Activated CD4-positive, CD25-positive, alpha-beta regulatory T cell treated with anti-CD3 and anti-CD28 coated beads, Interleukin-2, amount 50 U/mL, for 72 hours (primary cell): ENCODE measurements at regions not wholly inside any gene's neighbourhood (a gene's known extent, or its start where the extent isn't known, plus 50 kb on each side); places are given as distances from the start of the nearest gene placed in this dataset.

Source experiments
- DNase-seq: peaks from one replicate; pipeline ENCODE4 v3.0.0; 2021

DNA sequence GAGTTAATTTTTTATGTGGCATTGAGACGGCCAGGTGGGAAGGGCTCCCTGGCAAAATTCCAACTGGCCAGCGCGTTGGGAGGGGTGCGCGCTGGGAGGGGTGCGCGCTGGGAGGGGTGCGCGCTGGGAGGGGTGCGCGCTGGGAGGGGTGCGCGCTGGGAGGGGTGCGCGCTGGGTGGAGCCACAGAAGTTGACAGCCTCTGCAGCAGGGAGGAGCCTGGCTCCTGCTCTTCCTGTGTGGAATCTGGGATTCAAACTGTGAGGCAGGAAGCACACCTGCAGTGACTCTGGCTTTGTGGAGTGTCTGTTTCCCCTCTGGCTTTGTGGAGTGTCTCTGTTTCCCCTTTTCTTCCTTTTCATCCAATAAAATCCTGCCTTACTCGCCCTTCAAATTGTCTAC is 147.9 kb upstream of the CBLN2 start:
- no peak for DNase-seq

DNA sequence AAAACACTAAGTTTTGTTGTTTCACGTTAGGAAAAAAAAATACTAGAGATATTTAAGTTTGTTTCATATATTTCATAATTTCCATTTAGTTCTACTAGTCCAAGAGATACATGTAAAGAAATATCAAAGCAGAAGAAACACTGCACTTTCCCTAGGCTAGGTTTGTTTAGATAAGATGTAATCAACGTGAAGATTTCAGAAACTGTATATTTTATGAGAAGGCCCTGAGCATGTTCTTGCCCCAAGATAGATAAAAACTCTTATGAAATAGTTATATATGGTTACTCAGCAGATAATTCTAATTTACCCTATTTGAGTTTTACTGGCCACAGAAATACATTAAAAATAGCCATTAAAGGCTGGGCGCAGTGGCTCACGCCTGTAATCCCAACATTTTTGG is 143.6 kb upstream of the CBLN2 start:
- no peak for DNase-seq

DNA sequence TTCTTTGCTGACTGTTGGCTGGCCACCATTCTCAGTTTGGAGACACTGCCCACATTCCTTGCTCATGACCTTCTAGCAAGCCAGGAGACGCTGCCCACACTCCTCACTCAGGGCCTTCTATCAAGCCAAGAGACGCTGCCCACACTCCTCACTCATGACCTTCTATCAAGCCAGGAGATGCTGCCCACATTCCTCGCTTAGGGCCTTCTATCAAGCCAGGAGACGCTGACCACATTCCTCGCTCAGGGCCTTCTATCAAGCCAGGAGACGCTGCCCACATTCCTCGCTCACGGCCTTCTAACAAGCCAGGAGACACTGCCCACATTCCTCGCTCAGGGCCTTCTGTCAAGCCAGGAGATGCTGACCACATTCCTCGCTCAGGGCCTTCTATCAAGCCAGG is 131.3 kb upstream of the CBLN2 start:
- no peak for DNase-seq

DNA sequence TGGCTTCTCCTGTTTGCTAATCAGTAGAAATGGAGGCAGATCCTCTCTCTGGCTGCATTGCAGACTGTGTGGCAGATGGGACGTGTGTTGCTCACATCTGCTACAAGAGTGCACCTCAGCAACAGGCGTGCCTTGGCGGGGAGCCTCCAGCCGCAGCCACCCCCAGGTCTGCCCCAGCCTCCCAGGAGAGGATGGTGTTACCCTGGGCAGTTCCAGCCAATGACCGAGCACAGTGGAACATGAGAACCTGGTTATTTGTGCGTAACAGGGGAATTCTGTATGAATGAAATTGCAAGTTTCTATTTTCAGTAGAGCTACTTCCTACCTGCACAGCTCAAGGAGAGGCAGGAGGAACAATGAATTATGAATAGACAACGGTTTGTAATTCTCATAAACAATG is 130.6 kb upstream of the CBLN2 start:
- no peak for DNase-seq

DNA sequence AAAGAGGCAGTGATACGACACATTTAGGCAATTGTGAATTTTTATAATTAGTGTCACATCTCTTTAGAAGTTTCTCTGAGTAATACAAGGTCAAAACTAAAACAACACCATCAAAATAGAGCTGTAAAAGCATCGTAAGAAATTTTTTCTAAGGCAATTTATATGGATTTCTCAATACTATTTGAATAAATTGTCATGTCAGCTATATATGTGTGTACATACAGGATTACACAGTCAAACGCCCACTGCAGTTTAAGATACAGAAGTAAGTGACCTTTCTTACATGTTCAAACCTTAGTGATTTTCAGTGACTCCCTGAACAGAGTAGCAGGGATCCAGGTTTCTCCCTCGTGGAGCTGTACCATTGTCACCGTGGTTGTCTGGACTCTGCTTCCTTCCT is 129.1 kb upstream of the CBLN2 start:
- DNase-seq: no peak

DNA sequence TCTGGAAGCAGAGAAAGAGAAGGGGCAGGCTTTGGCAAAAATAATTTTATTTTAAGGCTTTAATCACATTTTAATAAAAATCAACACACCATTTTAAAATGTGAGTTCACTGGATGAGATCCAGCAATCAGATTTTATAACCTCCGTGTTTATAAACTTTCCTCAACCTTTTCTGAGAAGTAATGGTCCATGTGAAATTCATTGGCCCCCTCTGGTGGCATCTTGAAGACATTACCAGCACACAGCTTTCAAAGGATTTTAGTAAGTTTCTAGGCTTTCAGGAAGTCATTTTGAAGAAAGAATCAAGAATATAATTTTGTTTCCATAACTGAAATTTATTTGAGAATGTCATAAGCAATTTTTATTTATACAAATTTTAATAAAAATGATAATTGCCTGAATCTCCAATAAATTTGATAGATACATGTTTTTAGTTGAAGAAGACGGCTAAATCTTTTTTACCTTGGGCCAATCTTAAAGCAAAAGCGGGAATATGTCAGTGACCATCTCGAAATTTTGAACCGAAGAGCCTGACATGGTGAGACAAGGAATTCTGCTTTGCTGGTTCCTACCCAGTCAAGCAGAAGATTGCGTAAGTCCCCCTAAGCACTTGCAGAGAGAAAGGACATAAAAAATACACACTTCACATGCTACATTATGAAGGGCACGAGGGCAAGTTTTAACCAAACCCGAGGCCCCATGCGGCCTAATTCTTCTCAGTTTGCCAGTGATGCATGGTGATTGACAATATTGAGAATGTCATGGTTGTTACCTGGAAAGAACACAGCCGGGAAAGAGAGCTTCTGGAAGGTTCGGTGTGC is 128.4 kb upstream of the CBLN2 start:
- DNase-seq: no peak

DNA sequence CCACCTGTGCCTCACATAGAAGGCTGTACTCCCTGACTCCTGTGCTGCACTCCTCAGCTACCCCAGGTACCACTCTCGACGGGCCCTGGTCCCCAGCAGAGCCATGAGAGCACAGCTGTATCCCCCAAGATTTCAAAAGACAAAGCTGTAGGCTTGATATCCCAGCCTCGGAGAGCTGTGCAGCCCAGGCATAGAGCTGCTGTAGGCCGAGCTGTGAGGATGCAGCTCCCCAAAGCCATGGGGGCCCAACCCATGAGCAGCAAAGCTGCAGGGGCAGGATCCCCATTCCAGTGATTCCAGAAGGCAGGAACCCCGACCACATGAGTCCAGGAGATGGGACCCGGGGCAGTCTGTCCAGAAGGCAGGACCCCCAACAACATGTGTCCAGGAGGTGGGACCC is 123.8 kb upstream of the CBLN2 start:
- no peak for DNase-seq

DNA sequence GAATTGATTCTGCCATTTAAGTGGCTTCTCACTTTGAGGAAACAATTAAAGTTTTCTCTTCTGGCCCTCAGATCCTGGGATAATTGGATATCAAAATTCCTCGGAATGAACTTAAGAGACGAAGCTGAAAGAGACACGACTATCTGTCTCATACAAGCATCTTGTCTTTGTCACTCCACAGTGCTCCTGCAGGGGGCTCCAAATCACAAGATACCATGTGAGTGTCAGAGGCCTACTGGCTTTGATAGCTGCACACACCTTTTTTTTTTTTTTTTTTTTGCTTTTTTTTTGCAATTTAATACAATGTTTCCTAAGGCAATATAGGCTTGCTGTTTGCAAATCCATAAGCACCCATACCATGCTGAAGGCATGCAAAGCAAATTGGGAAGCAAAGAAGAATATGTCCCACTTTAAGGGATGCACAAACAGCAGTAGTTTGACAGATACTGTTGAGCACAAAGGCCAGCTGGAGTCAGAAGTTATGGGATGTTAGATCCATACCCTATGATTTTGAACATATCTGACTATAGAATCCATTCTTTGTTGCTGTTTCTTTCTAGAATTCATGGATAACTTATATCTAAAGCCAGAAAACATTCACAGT is 109.0 kb upstream of the CBLN2 start:
- DNase-seq: peak; percentile 31

DNA sequence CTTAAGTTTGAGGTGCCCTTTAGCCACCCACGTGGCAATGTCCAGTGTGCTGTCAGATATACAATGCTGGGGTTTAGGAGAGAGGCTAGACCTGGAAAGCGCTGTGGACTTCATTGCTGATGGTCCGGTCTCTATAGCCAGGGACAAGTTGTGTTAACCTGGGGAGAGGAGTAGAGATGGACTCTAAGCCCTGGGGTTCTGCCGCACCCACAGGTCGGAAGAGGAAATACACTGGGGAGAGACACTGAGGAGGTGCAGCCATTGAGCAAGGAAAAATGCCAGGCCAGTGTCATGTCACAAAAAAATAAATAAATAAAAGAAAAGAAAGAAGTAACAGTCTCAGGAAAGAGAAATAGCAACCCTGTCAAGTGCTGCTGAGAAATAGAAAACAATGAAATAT is 106.9 kb upstream of the CBLN2 start:
- no peak for DNase-seq

DNA sequence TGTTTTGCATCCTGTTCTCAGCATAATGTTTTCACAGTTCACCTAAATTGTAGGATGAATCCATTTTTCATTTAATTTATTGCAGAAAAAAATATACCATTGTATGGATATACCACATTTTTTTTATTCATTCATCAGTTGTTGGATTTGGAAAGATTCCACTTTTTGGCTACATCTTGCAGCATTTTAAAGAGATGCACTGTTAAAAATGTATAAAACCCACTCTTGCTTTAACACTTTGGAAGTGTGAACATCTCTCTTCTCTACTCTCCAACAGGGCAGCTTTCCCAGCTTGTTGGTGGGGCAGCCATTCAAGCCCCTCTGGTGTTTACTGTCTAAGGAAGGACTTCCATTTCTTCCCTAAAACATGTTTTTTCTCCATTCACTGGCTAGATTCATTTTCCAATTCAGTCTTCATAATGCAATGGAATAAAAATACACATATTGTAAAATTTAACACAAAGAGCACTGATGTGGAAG is 104.4 kb upstream of the CBLN2 start:
- DNase-seq: no peak

DNA sequence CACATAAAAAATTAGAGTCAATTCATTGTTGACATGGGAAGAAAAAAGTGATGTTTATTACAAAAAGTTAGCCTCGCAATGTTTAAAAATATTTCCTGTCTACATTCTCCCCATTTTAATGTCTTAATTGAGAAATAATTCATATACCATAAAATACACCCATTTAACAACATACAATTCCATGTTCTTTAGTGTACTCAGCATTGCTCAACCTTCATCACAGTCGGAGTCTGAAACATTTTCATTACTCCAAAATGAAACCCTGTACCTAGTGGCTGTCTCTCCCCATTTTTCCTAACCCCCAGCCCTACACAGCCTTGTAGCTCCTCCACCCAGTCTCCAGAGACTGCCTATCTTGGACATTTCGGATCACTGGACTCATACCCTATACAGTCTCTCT is 103.9 kb upstream of the CBLN2 start:
- no peak for DNase-seq

DNA sequence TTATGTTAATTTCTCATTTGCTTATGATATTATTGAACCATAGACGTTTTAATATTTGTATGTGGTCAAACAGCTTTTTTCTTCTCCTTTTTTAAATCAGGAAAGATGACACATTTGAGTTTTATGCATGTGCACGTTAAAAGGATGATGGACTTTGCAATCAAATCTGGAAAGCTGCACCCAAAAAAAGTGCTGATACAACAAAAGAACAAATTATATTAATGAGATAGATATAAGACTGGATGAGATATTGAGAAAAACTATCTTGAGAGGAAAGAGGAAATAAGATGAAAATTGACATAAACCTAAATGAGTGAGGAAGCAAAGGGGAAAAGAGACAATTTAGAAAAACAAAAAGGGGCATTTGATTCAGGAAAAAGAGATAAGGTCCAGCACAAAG is 96.4 kb upstream of the CBLN2 start:
- no peak for DNase-seq

DNA sequence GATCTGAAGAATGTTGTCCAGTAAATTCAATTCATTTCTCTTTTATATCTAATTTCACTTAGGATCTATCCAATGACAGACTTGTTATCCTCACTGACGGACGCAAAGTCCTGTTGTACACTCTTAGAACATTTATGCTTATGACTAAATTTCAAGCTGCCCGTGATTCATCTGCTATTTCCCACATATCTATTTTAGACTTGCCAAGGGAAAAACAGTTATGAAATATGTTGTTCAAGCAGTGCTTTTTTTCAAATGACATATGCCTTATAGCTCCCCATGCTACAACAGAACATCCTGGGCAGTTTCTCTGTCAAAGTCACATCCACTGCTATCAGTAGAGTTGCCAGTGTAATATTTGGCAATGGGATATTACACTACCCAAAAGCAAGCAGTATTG is 94.2 kb upstream of the CBLN2 start:
- DNase-seq: no peak

DNA sequence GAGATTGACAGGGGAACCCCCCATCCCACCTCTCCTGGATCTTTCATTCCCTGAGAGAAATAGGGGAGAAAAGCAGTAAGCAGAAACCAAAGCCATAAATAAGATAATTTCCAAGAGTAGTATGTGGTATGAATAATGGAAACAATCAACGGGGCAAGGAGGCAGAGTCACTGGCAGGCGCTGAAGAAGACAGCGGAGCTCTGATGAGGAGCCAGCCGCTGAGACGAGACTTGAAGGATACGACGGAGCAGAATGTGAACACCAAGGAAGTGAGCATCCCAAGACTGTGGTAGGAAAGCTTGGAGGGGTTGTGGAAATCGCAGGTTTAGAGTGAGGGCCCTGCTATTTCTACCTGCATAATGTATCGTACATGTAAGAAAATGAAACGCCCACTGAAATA is 93.6 kb upstream of the CBLN2 start:
- no peak for DNase-seq

DNA sequence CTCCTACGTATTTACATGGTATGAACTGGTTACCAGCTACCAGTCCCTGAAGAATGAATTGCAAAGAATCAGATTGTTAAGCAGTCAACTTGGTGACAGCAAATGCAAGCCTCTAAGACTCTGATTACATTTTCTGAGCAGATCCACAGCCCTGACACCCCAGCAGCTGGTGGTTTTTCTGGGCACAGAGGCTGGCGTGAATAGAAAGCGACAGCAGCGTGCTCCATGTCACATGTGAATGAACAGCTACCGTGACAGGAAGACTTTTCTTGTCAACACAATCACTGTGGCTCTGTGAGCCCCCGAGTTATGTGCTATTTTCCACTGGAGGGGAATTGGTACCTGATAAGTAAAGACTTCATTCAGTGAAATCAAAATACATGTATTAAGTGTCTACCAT is 93.2 kb upstream of the CBLN2 start:
- no peak for DNase-seq

DNA sequence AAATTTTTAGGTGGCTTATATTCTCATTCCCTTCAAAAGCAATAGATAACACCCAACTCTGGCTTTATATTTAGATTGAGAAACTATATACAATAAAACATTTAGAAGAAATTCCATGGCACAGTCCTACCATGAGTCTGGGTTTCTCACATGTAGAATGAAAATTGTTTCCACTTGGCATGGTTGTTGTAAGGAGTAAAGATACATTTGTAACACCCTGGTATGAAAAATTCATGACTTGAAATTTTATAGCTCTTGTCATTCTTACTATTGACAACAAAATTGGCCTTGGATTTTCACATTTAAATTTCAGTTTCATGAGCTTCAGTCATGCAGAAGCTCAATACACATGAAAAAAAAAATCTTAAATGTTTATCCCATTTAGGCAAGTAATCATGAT is 92.5 kb upstream of the CBLN2 start:
- no peak for DNase-seq

DNA sequence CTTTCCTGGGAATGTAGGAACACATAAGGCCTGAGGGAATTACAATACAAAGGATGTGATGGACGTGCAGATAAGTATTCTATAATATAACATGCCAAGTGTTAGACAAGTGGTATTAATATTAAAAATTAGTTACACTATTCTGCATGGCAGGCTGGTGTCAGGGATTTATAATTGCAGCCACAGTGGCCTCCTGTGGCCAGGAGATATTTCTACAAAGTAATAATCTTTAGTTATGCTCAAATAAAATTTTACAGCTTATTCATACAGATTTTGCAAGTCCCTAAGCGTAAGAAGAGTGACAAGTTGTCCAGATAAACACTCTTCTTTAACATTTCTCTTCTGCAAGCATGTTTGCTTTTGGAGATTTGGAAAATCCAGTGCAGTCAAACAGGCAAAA is 90.4 kb upstream of the CBLN2 start:
- DNase-seq: no peak

DNA sequence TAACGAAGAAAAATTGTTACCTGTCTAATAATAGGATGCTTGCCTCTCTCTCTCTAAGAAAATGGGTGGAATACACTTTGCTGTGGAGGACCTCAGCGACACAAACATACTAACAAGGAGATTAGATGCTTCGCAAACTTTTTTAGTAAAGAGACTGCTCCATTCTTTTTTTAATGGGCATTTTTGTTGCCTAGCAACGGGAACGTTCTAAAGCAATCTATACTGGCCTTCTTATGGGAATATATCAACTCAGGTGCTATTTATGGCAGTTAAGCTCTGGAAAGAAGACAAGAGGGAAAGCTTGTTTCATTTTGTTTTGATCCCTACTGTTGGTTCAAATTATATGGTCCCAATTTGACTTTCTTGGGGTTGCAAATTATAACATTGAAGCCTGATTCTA is 86.8 kb upstream of the CBLN2 start:
- no peak for DNase-seq

DNA sequence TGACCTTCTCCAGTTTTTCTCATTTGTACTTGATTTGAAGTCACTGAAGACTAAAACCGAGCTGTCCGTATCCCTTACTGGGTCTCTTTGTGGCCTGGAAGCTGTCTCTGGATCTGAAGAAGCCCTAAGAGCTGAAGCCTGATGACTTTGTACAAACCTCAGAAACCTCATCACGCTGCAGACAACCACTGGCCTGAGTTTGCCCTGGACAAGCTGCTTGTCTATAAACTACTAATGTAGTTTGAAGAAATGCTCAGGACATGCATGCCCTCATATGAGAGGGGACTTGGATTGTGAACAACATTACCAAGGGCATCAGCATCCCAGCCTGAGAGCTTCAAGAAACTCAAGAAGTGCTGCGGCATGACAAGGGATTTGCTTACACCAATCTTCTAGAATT is 79.3 kb upstream of the CBLN2 start:
- DNase-seq: no peak

DNA sequence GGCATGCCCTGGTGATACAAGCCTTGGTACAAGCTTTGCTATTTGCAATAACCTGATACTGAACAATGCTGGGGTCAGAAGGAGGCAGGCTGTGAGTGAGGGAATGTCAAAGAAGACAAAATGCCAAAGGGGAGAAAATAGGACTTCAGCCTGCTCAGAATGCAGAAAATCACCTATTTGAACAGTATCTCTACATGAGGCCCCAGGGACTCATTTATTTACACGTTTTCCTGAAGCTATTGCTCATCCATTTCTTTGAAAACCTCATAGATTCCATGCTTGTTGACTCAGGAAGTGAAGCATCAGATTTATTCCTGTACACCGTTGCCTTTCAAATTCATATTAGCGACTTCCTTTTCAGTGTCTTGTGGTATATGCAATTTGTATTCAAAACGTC is 69.4 kb upstream of the CBLN2 start:
- DNase-seq: no peak

DNA sequence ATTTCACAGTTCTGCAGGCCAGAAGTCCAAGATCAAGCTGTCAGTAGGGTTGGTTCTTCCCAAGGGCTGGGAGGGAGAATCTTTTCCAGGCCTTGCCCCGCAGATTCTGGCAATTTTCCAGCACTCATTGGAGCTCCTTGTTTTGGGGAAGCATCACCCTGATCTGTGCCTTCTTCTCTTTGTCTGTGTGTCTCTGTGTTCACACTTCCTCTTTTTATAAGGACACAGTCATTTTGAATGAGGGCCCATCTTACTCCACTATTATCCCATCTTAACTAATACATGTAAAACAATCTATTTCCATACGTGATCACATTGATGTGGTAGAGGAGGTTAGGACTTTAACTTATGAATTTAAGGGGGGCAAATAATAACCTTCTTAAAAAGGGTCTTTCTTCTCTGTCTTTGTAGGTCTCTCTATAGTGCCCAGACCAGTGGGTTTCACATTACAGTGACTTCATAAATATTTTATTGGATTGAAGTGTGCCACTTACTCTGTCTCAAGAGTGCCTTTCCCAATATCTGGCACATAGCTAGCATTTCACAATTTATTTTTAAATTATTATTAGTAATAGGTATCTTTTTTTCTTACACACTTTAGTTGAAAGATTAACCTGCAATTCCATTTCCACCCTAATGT is 68.9 kb upstream of the CBLN2 start:
- no peak for DNase-seq

DNA sequence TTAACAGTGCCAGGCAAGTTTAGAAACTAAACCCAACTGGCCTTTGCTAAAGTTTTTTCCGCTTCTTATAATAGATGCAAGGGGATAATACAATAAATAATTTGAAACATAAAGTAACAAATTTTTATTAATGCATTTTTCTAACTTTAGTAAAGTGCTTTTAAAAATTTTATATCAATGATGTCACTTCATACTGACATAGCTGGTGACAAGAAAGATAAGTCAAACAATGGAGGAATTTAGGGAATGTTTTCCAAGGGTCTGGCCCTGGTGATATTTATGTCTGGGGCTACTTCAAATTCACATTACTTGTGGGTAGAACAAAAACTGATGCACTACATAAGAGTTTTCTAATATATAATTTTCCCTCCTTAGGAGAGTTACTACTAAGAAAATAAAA is 61.2 kb upstream of the CBLN2 start:
- no peak for DNase-seq

DNA sequence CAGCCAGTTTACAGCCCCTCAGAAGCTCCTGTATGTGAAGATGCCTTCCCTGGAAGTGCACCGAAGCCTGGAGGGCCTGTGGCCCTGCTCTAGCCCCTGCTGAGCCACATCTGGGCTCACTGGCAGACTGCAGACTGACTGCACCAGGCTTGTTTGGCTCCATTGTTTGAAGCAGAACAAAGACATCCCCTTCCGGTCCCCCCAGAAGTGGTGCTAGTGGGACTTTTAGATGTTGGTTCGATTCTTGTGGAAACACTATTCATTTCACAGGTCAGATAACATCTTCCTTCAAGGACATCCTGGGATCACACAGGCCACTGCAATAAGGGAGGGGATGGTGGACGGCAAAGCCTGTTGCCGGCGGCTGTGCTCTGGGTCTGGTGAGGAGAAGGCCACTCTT is 57.8 kb upstream of the CBLN2 start:
- no peak for DNase-seq

DNA sequence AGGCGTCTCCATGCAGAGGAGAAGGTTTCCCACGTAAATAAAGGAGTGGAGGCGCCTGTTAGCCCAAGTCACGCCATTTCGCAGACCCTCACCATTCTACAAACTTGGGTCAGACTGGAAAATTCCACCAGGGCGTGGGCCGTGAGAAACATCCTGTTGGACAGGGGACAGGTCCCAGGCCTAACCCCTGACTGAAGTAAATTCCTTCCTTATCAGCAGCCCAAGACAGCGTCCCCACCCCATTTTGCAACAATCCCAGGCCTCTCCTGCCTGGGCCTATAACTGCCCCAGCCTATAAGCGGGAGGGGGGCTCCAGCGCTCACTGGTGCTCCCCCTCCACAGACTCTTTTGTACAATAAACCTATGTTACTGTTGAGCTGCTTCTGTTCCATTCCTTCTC is 57.3 kb upstream of the CBLN2 start:
- DNase-seq: no peak
